ENCODE measurements at regions not wholly inside any gene's neighbourhood (a gene's known extent, or its start where the extent isn't known, plus 50 kb on each side); places are given as distances from the start of the nearest gene placed in this dataset.

GRCh38 chr1:29786791-29787732 is 550.7 kb downstream of the PTPRU start:
- H3K36me3 Mint-ChIP-seq (ENCODE audit: low read depth), result no peaks in the 10 kb centered on the region
- H3K4me3 Mint-ChIP-seq, result no peak overlapping the region
- H3K27ac Mint-ChIP-seq, result no peak overlapping the region
- H3K9me3 Mint-ChIP-seq, result no peaks in the 10 kb centered on the region
- H3K4me1 Mint-ChIP-seq, result no peaks in the 10 kb centered on the region
- no peaks in the 10 kb centered on the region for H3K27me3 Mint-ChIP-seq
- no peak for DNase-seq
- intact Hi-C loops (cut with micrococcal nuclease), result no loop called here

DNA sequence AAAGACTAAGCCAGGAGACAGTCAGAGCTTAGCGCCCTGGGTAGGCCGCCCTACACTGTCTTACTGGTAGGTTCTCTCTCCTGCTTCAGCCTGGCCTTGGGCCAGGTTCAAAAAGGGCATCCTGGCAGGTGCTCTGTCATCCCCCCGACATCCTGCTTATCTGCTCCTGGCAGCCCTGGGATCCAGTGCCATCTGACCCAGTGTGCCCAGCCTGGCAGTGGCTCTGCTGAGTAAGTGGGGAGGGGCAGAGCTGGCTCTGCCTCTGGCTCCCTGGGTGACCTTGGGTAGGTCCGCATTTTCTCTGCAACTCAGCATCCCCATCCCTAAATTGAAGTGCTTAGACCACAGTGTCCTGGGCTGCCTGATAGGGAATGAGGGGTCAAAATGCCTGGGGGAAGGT is 549.9 kb downstream of the PTPRU start:
- intact Hi-C loops (cut with micrococcal nuclease), result no loop called here
- no peak overlapping the region for H3K4me3 Mint-ChIP-seq
- DNase-seq, result peak; percentile 12

GRCh38 chr1:29785554-29785953 is 549.2 kb downstream of the PTPRU start:
- intact Hi-C loops (cut with micrococcal nuclease), result no loop called here
- peak; percentile 44 for DNase-seq
- peaks cover 5% of the 10 kb centered on the region for H3K27me3 Mint-ChIP-seq

More for the DNA sequence above, 549.9 kb downstream of the PTPRU start:
- H3K27me3 Mint-ChIP-seq, result peaks cover 2% of the 10 kb centered on the region
- H3K27ac Mint-ChIP-seq, result no peak overlapping the region
- no peaks in the 10 kb centered on the region for H3K9me3 Mint-ChIP-seq
- H3K36me3 Mint-ChIP-seq (ENCODE audit: low read depth), result no peaks in the 10 kb centered on the region
- H3K4me1 Mint-ChIP-seq, result no peaks in the 10 kb centered on the region

GRCh38 chr1:29785137-29785527 is 548.8 kb downstream of the PTPRU start:
- Mint-ChIP-seq H3K27ac (no peak overlapping the region), H3K36me3 (ENCODE audit: low read depth) (no peaks in the 10 kb centered on the region), H3K27me3 (peaks cover 5% of the 10 kb centered on the region), H3K4me3 (no peak overlapping the region), H3K9me3 (no peaks in the 10 kb centered on the region), H3K4me1 (no peaks in the 10 kb centered on the region)
- no peak for DNase-seq
- intact Hi-C loops (cut with micrococcal nuclease), result no loop called here

More at GRCh38 chr1:29785554-29785953, 549.2 kb downstream of the PTPRU start:
- Mint-ChIP-seq H3K36me3 (ENCODE audit: low read depth) (no peaks in the 10 kb centered on the region), H3K9me3 (no peaks in the 10 kb centered on the region), H3K27ac (no peak overlapping the region), H3K4me1 (no peaks in the 10 kb centered on the region), H3K4me3 (no peak overlapping the region)

DNA sequence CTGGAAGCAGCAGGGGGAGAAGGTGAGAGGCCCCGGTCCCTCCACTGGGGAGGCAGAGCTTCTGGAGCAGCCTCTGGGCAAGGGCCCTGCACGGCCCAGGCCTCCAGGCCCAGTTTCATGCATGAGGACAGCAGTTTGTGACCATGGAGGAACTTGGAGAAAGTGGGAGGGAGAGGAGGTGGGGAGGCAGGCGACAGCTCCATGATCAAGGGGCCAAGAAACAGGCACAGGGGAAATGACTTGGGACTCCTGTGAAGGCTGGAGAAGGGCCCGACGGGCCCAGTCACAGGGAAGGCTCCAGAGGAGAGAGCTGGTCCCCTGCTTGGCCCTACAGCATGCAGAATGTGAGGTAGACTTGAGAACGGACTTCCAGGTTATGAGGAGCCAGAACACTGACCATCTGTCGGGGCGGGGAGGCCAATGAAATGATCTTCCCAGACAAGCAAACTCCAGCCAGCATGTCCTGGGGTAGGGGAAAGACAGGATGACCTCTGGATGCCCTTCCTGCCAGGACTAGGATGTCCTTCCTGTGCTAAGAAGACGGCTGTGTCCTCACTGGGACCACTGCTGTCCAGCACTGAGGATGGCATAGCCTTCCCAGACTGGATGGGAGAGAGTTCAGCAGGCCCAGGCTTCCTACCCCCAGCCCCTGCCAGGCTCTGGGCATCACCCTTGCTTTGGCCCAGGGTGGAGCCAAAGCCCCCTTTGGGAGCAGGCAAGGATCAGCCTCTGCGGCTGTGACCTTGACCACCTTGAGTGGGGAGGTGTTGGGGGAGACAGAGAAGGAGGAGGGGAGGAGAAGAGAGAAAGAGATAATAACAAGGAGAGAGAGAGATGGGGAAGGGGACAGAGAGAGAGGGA is 548.2 kb downstream of the PTPRU start:
- H3K27me3 Mint-ChIP-seq, result peaks cover 5% of the 10 kb centered on the region
- H3K4me1 Mint-ChIP-seq, result no peaks in the 10 kb centered on the region
- no peaks in the 10 kb centered on the region for H3K9me3 Mint-ChIP-seq
- intact Hi-C loops (cut with micrococcal nuclease), result no loop called here
- no peak overlapping the region for H3K27ac Mint-ChIP-seq
- no peak overlapping the region for H3K4me3 Mint-ChIP-seq
- H3K36me3 Mint-ChIP-seq (ENCODE audit: low read depth), result no peaks in the 10 kb centered on the region
- DNase-seq, result no peak

GRCh38 chr1:29783508-29784275 is 547.4 kb downstream of the PTPRU start:
- Mint-ChIP-seq H3K36me3 (ENCODE audit: low read depth) (no peaks in the 10 kb centered on the region), H3K27me3 (peaks cover 8% of the 10 kb centered on the region), H3K4me1 (no peaks in the 10 kb centered on the region), H3K9me3 (no peaks in the 10 kb centered on the region), H3K4me3 (no peak overlapping the region), H3K27ac (no peak overlapping the region)
- DNase-seq, result peak; percentile 15
- intact Hi-C loops (cut with micrococcal nuclease), result no loop called here

DNA sequence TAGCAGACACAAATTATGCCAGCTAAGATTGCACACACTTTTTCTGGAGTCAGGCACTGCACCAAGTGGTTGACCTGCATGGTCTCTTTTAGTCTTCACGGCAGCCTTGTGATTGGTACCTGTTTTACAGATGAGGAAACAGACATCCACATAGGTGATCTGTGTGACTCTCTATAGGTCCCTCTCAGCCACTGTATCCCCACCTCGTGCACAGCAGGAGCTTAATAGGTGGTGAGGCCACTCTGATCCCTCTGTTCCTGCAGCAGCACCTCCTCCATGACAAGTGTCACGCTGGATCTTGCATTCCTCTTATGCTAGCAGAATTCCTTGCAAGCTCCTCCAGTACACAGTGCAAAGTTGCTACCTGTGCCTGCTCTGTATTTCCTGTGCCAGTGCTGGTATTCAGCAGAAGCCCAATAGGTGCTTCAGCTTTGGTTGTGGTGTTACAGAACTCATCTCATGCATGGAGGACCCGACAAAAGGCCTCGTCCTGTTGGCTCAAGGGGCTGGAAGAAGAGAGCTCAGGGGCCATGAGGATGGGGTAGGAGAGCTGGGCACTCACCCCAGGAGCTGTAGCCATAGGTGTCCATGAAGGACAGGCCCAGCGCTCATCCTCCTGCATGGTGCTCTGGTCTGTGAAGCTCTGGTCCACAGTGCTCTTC is 546.7 kb downstream of the PTPRU start:
- intact Hi-C loops (cut with micrococcal nuclease), result no loop called here
- H3K27ac Mint-ChIP-seq, result no peak overlapping the region
- DNase-seq, result no peak
- H3K9me3 Mint-ChIP-seq, result no peaks in the 10 kb centered on the region
- H3K36me3 Mint-ChIP-seq (ENCODE audit: low read depth), result no peaks in the 10 kb centered on the region
- peaks cover 8% of the 10 kb centered on the region for H3K27me3 Mint-ChIP-seq
- H3K4me3 Mint-ChIP-seq, result no peak overlapping the region
- H3K4me1 Mint-ChIP-seq, result peaks cover 1% of the 10 kb centered on the region

GRCh38 chr1:29779146-29779545 is 542.8 kb downstream of the PTPRU start:
- Mint-ChIP-seq H3K4me3 (no peak overlapping the region), H3K36me3 (ENCODE audit: low read depth) (peaks cover 2% of the 10 kb centered on the region), H3K27ac (no peak overlapping the region), H3K4me1 (peaks cover 7% of the 10 kb centered on the region), H3K27me3 (peaks cover 15% of the 10 kb centered on the region), H3K9me3 (peaks cover 4% of the 10 kb centered on the region)
- DNase-seq, result no peak
- intact Hi-C loops (cut with micrococcal nuclease), result no loop called here

DNA sequence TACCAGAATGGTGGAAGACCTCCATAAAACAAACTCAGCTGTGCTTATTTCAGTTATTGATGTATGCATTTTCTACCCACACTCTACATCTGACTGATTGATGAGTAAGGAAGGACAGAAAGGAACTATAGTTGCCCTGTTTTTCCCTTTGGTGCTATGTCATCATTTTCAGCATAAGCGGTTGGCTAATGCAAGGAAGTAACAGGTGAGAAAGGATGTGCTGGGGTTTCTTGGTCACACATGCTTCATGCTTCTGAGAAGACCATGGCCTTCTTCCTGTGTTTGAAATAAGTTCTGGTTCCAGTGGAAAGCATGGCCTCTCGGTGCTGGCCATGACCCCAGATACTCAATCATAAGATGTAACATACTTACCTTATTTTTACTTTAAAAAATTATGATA is 541.2 kb downstream of the PTPRU start:
- peaks cover 2% of the 10 kb centered on the region for H3K36me3 Mint-ChIP-seq (ENCODE audit: low read depth)
- H3K9me3 Mint-ChIP-seq, result peaks cover 4% of the 10 kb centered on the region
- intact Hi-C loops (cut with micrococcal nuclease), result loop anchor here (2.0 kb wide), 1 partner anchor 65 kb away; no protein-coding TSS in a partner anchor
- no peak overlapping the region for H3K27ac Mint-ChIP-seq
- peaks cover 7% of the 10 kb centered on the region for H3K4me1 Mint-ChIP-seq
- peaks cover 15% of the 10 kb centered on the region for H3K27me3 Mint-ChIP-seq
- no peak for DNase-seq
- no peak overlapping the region for H3K4me3 Mint-ChIP-seq

GRCh38 chr1:29774355-29774754 is 538.0 kb downstream of the PTPRU start:
- no peak overlapping the region for H3K4me3 Mint-ChIP-seq
- intact Hi-C loops (cut with micrococcal nuclease), result no loop called here
- peaks cover 2% of the 10 kb centered on the region for H3K36me3 Mint-ChIP-seq (ENCODE audit: low read depth)
- peaks cover 4% of the 10 kb centered on the region for H3K9me3 Mint-ChIP-seq
- no peak overlapping the region for H3K27ac Mint-ChIP-seq
- H3K27me3 Mint-ChIP-seq, result peaks cover 12% of the 10 kb centered on the region
- no peak for DNase-seq
- H3K4me1 Mint-ChIP-seq, result peaks cover 7% of the 10 kb centered on the region

GRCh38 chr1:29772584-29773100 is 536.3 kb downstream of the PTPRU start:
- Mint-ChIP-seq H3K4me1 (peaks cover 5% of the 10 kb centered on the region), H3K27me3 (peaks cover 17% of the 10 kb centered on the region), H3K36me3 (ENCODE audit: low read depth) (peaks cover 2% of the 10 kb centered on the region), H3K9me3 (peaks cover 4% of the 10 kb centered on the region), H3K4me3 (no peak overlapping the region), H3K27ac (no peak overlapping the region)
- DNase-seq, result peak; percentile 43
- intact Hi-C loops (cut with micrococcal nuclease), result no loop called here

DNA sequence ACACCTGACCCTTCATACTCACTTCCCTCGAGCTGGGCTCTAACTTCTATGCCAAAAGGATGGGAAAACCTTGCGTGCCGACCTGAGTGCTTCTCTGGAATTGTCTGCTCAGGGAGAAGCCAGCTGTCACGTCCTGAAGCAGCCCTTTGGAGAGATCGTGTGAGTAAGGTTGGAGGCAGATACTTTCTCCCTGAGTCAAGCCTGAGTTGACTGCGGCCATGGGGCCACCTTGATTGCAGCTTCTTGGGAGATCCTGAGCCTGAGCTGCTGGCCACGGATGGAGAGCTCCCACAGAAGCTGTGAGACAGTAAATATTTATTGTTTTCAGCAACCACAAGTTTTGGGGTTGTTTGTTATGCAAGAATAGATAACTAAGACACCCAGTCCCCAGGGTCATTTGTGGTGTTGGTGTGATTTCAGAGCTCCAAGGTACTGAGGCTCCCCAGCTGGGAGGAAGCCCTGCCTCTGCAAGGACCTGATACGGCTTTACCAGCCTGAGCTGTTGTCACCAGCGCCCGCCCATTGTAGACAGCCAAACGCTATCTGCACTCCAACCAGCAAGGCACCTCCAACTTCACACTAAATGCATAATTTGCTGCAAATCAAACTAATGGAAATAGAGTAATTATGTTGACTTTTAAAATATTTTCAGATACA is 531.6 kb downstream of the PTPRU start:
- no peak overlapping the region for H3K27ac Mint-ChIP-seq
- no peaks in the 10 kb centered on the region for H3K9me3 Mint-ChIP-seq
- no peaks in the 10 kb centered on the region for H3K4me1 Mint-ChIP-seq
- H3K36me3 Mint-ChIP-seq (ENCODE audit: low read depth), result no peaks in the 10 kb centered on the region
- peaks cover 24% of the 10 kb centered on the region for H3K27me3 Mint-ChIP-seq
- no peak overlapping the region for H3K4me3 Mint-ChIP-seq
- intact Hi-C loops (cut with micrococcal nuclease), result no loop called here
- peak; percentile 27 for DNase-seq

Measured in activated CD4-positive, alpha-beta T cell treated with anti-CD3 and anti-CD28 coated beads, Interleukin-2, amount 10 ng/mL, durations not matched to agents 24 days and 14 days (primary cell).